Liver (tissue), 8 donors: ENCODE measurements at regions not wholly inside any gene's neighbourhood (a gene's known extent, or its start where the extent isn't known, plus 50 kb on each side); places are given as distances from the start of the nearest gene placed in this dataset.

Experiments used
- DNase-seq: peaks from one replicate; pipeline ENCODE4 v3.0.0-alpha.2; 2017; ENCODE audit warnings: low spot score
- H3K27ac ChIP-seq, 2 donors: one replicate each; pipeline ENCODE4 v1.7.0; 2013; ENCODE audit warnings: inconsistent platforms in 2 of 2, low read length in 2 of 2, control low read depth in 1 of 2, low read depth in 1 of 2, mild to moderate bottlenecking in 1 of 2
- H3K27me3 ChIP-seq, 4 donors: one replicate each; pipeline versions ENCODE4 v1.6.1 to v1.7.0; 2013; ENCODE audit warnings: low read length in 3 of 4, inconsistent platforms in 1 of 4, mild to moderate bottlenecking in 1 of 4, moderate library complexity in 1 of 4; ENCODE audit not compliant: control insufficient read depth in 4 of 4, insufficient read depth in 4 of 4
- H3K36me3 ChIP-seq, 4 donors: one replicate each; pipeline versions ENCODE4 v1.6.1 to v1.7.0; 2013; ENCODE audit warnings: low read length in 3 of 4, mild to moderate bottlenecking in 3 of 4, low read depth in 1 of 4, moderate library complexity in 1 of 4; ENCODE audit not compliant: control insufficient read depth in 4 of 4, insufficient read depth in 3 of 4
- H3K4me1 ChIP-seq, 4 donors: one replicate each; pipeline versions ENCODE4 v1.6.1 to v1.7.0; 2013; ENCODE audit warnings: low read length in 3 of 4, mild to moderate bottlenecking in 3 of 4, moderate library complexity in 1 of 4; ENCODE audit not compliant: control insufficient read depth in 4 of 4, insufficient read depth in 4 of 4
- H3K4me3 ChIP-seq, 3 donors: one replicate each; pipeline versions ENCODE4 v1.6.1 to v1.7.0; 2013; ENCODE audit warnings: low read length in 3 of 3, control low read depth in 1 of 3, low read depth in 1 of 3, mild to moderate bottlenecking in 1 of 3
- H3K9ac ChIP-seq, 2 donors: one replicate each; pipeline ENCODE4 v1.7.0; 2013; ENCODE audit warnings: low read length in 2 of 2, mild to moderate bottlenecking in 2 of 2, moderate library complexity in 2 of 2, control low read depth in 1 of 2, low read depth in 1 of 2
- H3K9me3 ChIP-seq, 4 donors: one replicate each; pipeline versions ENCODE4 v1.6.1 to v1.7.0; 2013; ENCODE audit warnings: low read length in 3 of 4; ENCODE audit not compliant: control insufficient read depth in 4 of 4
- CTCF ChIP-seq: fragments of 150-350 bp; IDR thresholded peaks from 2 replicates; pipeline ENCODE4 v1.5.1; 2017; ENCODE audit warnings: improper control_type of control experiment, low read depth, low read length; ENCODE audit not compliant: missing input control
- FOXA2 ChIP-seq: IDR thresholded peaks from 2 replicates; pipeline ENCODE4 v1.6.1; 2016; ENCODE audit warnings: antibody characterized with exemption
- GABPA ChIP-seq, 2 donors: IDR thresholded peaks in 1 of 2; conservative IDR thresholded peaks in 1 of 2; 2 replicates each; pipeline ENCODE4 v1.6.1; 2016; ENCODE audit warnings: antibody characterized with exemption in 2 of 2, mild to moderate bottlenecking in 1 of 2, moderate library complexity in 1 of 2
- HNF4A ChIP-seq, 2 donors: conservative IDR thresholded peaks; 2 replicates each; pipeline ENCODE4 v1.6.1; 2016; ENCODE audit warnings: antibody characterized with exemption in 2 of 2, mild to moderate bottlenecking in 2 of 2
- JUND ChIP-seq, 2 donors: IDR thresholded peaks; 2 replicates each; pipeline ENCODE4 v1.6.1; 2016; ENCODE audit warnings: antibody characterized with exemption in 2 of 2
- MAX ChIP-seq: IDR thresholded peaks from 2 replicates; pipeline ENCODE4 v1.6.1; 2016; ENCODE audit warnings: antibody characterized with exemption
- NR2F2 ChIP-seq: IDR thresholded peaks from 2 replicates; pipeline ENCODE4 v1.6.1; 2016; ENCODE audit warnings: antibody characterized with exemption
- RAD21 ChIP-seq, 2 donors: IDR thresholded peaks; 2 replicates each; pipeline ENCODE4 v1.6.1; 2016; ENCODE audit warnings: antibody characterized with exemption in 2 of 2, mild to moderate bottlenecking in 2 of 2
- SP1 ChIP-seq: IDR thresholded peaks from 2 replicates; pipeline ENCODE4 v1.6.1; 2018; ENCODE audit warnings: antibody characterized with exemption, mild to moderate bottlenecking
- TAF1 ChIP-seq: conservative IDR thresholded peaks from 2 replicates; pipeline ENCODE4 v1.6.1; 2016; ENCODE audit warnings: antibody characterized with exemption, mild to moderate bottlenecking
- YY1 ChIP-seq: IDR thresholded peaks from 2 replicates; pipeline ENCODE4 v1.6.1; 2016; ENCODE audit warnings: antibody characterized with exemption, mild to moderate bottlenecking
- ZBTB33 ChIP-seq: IDR thresholded peaks from 2 replicates; pipeline ENCODE4 v1.6.1; 2016; ENCODE audit warnings: antibody characterized with exemption
- WGBS: extraction: QIAGEN DNeasy Blood & Tissue Kit; methylation state at CpG from one replicate; pipeline ENCODE4 v1.1.7; 2013; 5-methylcytosine and 5-hydroxymethylcytosine counted together
- donor health status: healthy.
- donor health status: healthy.
- donor health status: healthy.
- donor health status: healthy.
- donor health status: healthy.

GRCh38 chr12:67721248-67721647, 72.7 kb downstream of the DYRK2 start (continued):
- TF ChIP-seq CTCF (no peak), YY1 (no peak), RAD21 (IDR thresholded peaks at IDR 0.05) (no peak), SP1 (no peak), GABPA (IDR thresholded peaks at IDR 0.05 in 1 of 2, conservative IDR thresholded peaks at IDR 0.05 in 1 of 2) (no peak), NR2F2 (no peak)

- Histone ChIP-seq H3K4me1 (peaks cover 0 to 4% (median under 1%) of the 10 kb centered on the region in 4 donors), H3K36me3 (no peaks in the 10 kb centered on the region), H3K4me3 (no peak overlapping the region), H3K27me3 (no peaks in the 10 kb centered on the region), H3K9ac (no peak overlapping the region), H3K9me3 (no peaks in the 10 kb centered on the region), H3K27ac (no peak overlapping the region)
- TF ChIP-seq SP1 (no peak), FOXA2 (no peak), JUND (IDR thresholded peaks at IDR 0.05) (no peak), GABPA (IDR thresholded peaks at IDR 0.05 in 1 of 2, conservative IDR thresholded peaks at IDR 0.05 in 1 of 2) (no peak), TAF1 (no peak), YY1 (no peak), MAX (no peak), HNF4A (conservative IDR thresholded peaks at IDR 0.05) (no peak), ZBTB33 (no peak)
- no peak for DNase-seq
- WGBS = 96% methylated on average over 1 of the region's 1 CpG
These were observed 73.8 kb downstream of the DYRK2 start for GRCh38 chr12:67722296-67722695.

GRCh38 chr12:67726868-67727267, 78.3 kb downstream of the DYRK2 start:
- no peaks in the 10 kb centered on the region for H3K9me3 ChIP-seq
- no peaks in the 10 kb centered on the region for H3K27me3 ChIP-seq
- WGBS = 94% methylated on average over 3 of the region's 3 CpGs
- peaks cover 0 to 2% (median 0%) of the 10 kb centered on the region in 4 donors for H3K4me1 ChIP-seq
- H3K4me3 ChIP-seq = no peak overlapping the region
- no peaks in the 10 kb centered on the region for H3K36me3 ChIP-seq
- TF ChIP-seq CTCF = no peak
- H3K27ac ChIP-seq = no peak overlapping the region
- DNase-seq = no peak
- no peak overlapping the region for H3K9ac ChIP-seq
